ENCODE measurements at regions not wholly inside any gene's neighbourhood (a gene's known extent, or its start where the extent isn't known, plus 50 kb on each side); places are given as distances from the start of the nearest gene placed in this dataset.

GRCh38 chr14:25132094-25132493 lies 82.1 kb upstream of the STXBP6 start:
- Histone ChIP-seq H3K27me3 (ENCODE audit: low read depth) (peaks cover 10% of the 10 kb centered on the region), H3K27ac (no peak overlapping the region), H3K9me3 (no peaks in the 10 kb centered on the region), H3K4me3 (no peak overlapping the region), H3K4me1 (peaks cover 3% of the 10 kb centered on the region), H3K36me3 (no peaks in the 10 kb centered on the region)
- intact Hi-C loops (cut with DNase I): loop anchor here (10.0 kb wide), 1 partner anchor 327 kb away; no protein-coding TSS in a partner anchor
- TF ChIP-seq CTCF (IDR thresholded peaks at IDR 0.05): no peak
- DNase-seq (no peak), ATAC-seq (no peak)

DNA sequence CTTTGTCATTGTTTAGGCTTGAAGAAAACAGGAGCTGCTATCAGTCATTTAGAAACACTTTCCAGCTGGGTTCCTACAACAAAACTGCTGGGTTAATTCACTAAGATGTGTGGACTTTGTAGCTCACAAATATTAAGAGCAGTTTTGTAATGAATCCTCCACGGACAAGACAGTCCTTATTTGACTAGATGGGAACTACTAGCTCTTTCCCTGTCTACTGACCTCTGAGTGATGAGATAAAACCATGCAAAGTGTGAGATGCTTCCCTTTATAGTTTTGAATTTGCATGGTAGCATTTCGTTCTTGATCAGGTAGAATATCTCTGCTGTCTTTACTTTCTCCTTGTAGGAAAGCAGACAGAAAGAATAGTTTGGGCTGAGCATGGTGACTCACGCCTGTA lies 72.9 kb upstream of the STXBP6 start:
- DNase-seq: no peak
- Histone ChIP-seq H3K27me3 (ENCODE audit: low read depth) (no peaks in the 10 kb centered on the region), H3K4me3 (no peak overlapping the region), H3K4me1 (no peaks in the 10 kb centered on the region), H3K27ac (no peak overlapping the region), H3K9me3 (no peaks in the 10 kb centered on the region), H3K36me3 (no peaks in the 10 kb centered on the region)
- ATAC-seq: no peak
- no peak for TF ChIP-seq CTCF (IDR thresholded peaks at IDR 0.05)
- intact Hi-C loops (cut with DNase I): no loop called here

DNA sequence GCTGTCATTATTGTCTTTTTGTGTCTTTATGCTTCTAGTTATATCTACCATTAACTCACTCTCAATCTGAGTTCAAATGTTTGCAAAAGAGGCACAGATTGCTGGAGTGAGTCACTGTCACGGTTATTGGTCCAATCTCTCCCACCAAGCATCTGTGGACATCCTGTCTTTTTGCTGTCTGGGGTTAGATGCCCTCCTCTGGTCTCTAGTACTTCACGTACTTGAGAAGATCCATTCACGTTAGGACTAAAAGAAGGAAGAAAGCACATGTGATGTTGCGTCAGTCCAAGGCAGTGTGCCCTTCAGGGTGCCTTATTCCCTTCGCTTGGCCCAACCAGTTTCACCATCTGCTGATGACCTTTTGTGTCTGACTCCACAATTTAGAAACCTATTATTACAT lies 72.3 kb upstream of the STXBP6 start:
- no peak for DNase-seq
- no peaks in the 10 kb centered on the region for H3K4me1 ChIP-seq
- no peak overlapping the region for H3K4me3 ChIP-seq
- no peaks in the 10 kb centered on the region for H3K9me3 ChIP-seq
- H3K27me3 ChIP-seq (ENCODE audit: low read depth): no peaks in the 10 kb centered on the region
- intact Hi-C loops (cut with DNase I): no loop called here
- no peak for ATAC-seq
- no peak for TF ChIP-seq CTCF (IDR thresholded peaks at IDR 0.05)
- no peak overlapping the region for H3K27ac ChIP-seq
- H3K36me3 ChIP-seq: no peaks in the 10 kb centered on the region

GRCh38 chr14:25121337-25122129 lies 71.6 kb upstream of the STXBP6 start:
- Histone ChIP-seq H3K4me3 (no peak overlapping the region), H3K36me3 (no peaks in the 10 kb centered on the region), H3K27ac (no peak overlapping the region), H3K27me3 (ENCODE audit: low read depth) (no peaks in the 10 kb centered on the region), H3K9me3 (no peaks in the 10 kb centered on the region), H3K4me1 (no peaks in the 10 kb centered on the region)
- TF ChIP-seq CTCF (IDR thresholded peaks at IDR 0.05): no peak
- intact Hi-C loops (cut with DNase I): no loop called here
- ATAC-seq (no peak), DNase-seq (no peak)

GRCh38 chr14:25120261-25120660 lies 70.3 kb upstream of the STXBP6 start:
- no peak for TF ChIP-seq CTCF (IDR thresholded peaks at IDR 0.05)

More at GRCh38 chr14:25120261-25120660, 70.3 kb upstream of the STXBP6 start:
- ATAC-seq: no peak
- DNase-seq: no peak
- Histone ChIP-seq H3K4me3 (no peak overlapping the region), H3K4me1 (no peaks in the 10 kb centered on the region), H3K27ac (no peak overlapping the region), H3K27me3 (ENCODE audit: low read depth) (no peaks in the 10 kb centered on the region), H3K9me3 (no peaks in the 10 kb centered on the region), H3K36me3 (no peaks in the 10 kb centered on the region)
- intact Hi-C loops (cut with DNase I): no loop called here
